Heart left ventricle (tissue), 16 donors: ENCODE measurements at regions not wholly inside any gene's neighbourhood (a gene's known extent, or its start where the extent isn't known, plus 50 kb on each side); places are given as distances from the start of the nearest gene placed in this dataset.

Experiments used
- ATAC-seq, 4 donors: fragments of 200-7000 bp; cut with Tn5 transposase; one replicate each; pipeline ENCODE4 v1.9.1; 2020 to 2022; ENCODE audit warnings: moderate library complexity in 4 of 4, mild to moderate bottlenecking in 3 of 4, moderate number of reproducible peaks in 1 of 4
- DNase-seq, 5 donors: peaks; one replicate each; pipeline ENCODE4 v3.0.0-alpha.2; 2020
- H3K27ac ChIP-seq, 12 donors: fragments of 200-600 bp; sonication (generic) in 4 of 12; one replicate each; pipeline versions ENCODE4 v1.5.0 to v1.8.0; 2016 to 2022; ENCODE audit warnings: mild to moderate bottlenecking in 2 of 12
- H3K27me3 ChIP-seq, 9 donors: fragments of 200-600 bp; sonication (generic) in 2 of 9; one replicate each; pipeline versions ENCODE4 v1.5.1 to v1.8.0; 2016 to 2022; ENCODE audit warnings: mild to moderate bottlenecking in 3 of 9
- H3K36me3 ChIP-seq, 9 donors: fragments of 200-600 bp; sonication (generic) in 2 of 9; one replicate each; pipeline versions ENCODE4 v1.5.0 to v1.8.0; 2018 to 2022; ENCODE audit warnings: mild to moderate bottlenecking in 2 of 9
- H3K4me1 ChIP-seq, 12 donors: fragments of 200-600 bp; sonication (generic) in 4 of 12; one replicate each; pipeline versions ENCODE4 v1.5.0 to v1.8.0; 2016 to 2022; ENCODE audit warnings: mild to moderate bottlenecking in 3 of 12
- H3K4me3 ChIP-seq, 12 donors: fragments of 200-600 bp; sonication (generic) in 4 of 12; one replicate each; pipeline versions ENCODE4 v1.5.0 to v1.8.0; 2017 to 2022; ENCODE audit warnings: mild to moderate bottlenecking in 9 of 12, moderate library complexity in 4 of 12
- H3K9me3 ChIP-seq, 12 donors: fragments of 200-600 bp; sonication (generic) in 4 of 12; one replicate each; pipeline versions ENCODE4 v1.5.0 to v1.8.0; 2016 to 2022; ENCODE audit warnings: mild to moderate bottlenecking in 1 of 12
- POLR2A ChIP-seq, 2 donors: fragments of 450-650 bp; IDR thresholded peaks; one replicate each; pipeline ENCODE4 v1.6.1; 2017; ENCODE audit warnings: antibody characterized with exemption in 2 of 2, mild to moderate bottlenecking in 2 of 2, moderate library complexity in 2 of 2
- WGBS, 4 donors: extraction: QIAGEN DNeasy Blood & Tissue Kit in 2 of 4; methylation state at CpG; one replicate each; pipeline versions ENCODE4 v1.1.5 to v1.1.7; 2013 to 2018; 5-methylcytosine and 5-hydroxymethylcytosine counted together
- intact Hi-C, 10 donors: fragments of 100-400 bp; cut with DNase I; formaldehyde crosslinking; loops; one replicate each; pipeline versions ENCODE4 v1.11.1 to v1.14.2; 2022
- TF ChIP-seq, protein P1 (sequence below), 12 donors: fragments of 200-600 bp; sonication (generic) in 4 of 12; IDR thresholded peaks; one replicate each; pipeline versions ENCODE4 v1.5.0 to v1.8.0; 2018 to 2022; ENCODE audit warnings: antibody characterized with exemption in 12 of 12, mild to moderate bottlenecking in 5 of 12
- donor health status: ischemic (EF 13 %, LVEDD 7.1; RV severe dilation, severe dysfunction).
- donor health status: healthy with polysubstance abuse.
- donor health status: DM: no; HTN: yes; CAD: no.
- donor health status: DM: no; HTN: no; CAD: no.
- donor health status: ischemic (EF 25% LVEDD 6.9; RV normal size, moderate dysfunction).
- donor health status: ischemic (EF 25% LVEDD 5.7; RV mildly dilated, moderate dysfunction).
- donor health status: healthy.
- donor health status: DM: yes; HTN: yes; CAD: no.
- donor health status: ischemic (EF 35%, LVEDD 5.7; RV mildly dilated, moderate dysfunction).
- donor health status: nonischemic (EF 11% LVEDD 7.7; RV severe dilation, severe dysfunction).
- donor health status: DM: yes; HTN: yes; CAD: no.
- donor health status: PGD.
- donor health status: ischemic (EF 29% LVEDD 5.4; RV normal size, mild dysfunction).
- donor health status: nonischemic (EF 23%, LVEDD 6.1; RV moderate dilation, normal function).

DNA sequence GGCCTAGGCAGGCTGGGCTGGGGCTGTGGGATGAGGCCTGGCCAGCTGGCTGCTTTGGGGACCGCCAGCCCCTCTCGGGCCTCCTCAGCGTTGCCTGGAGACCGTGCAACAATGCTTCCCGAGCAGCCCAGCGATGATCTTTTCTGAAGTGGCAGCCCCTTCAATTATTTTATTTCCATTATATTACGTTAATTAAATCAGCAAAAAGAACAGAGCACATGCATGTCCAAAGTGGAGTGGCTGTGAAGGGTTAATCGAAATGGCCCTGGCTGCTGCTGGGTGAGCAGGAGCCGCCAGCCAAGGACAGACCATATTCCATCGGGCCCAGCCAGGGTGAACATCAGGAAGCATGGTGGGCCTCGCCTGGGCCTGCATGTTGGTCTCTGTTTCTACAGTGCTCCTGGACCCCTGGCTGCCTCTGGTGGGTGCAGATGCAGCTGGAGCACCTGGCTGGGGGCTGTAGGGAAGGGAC, 245.5 kb downstream of the MYCN start:
- Histone ChIP-seq H3K27me3 (peaks cover 0 to 6% (median 0%) of the 10 kb centered on the region in 9 donors), H3K4me1 (peaks cover 0 to 4% (median 0%) of the 10 kb centered on the region in 12 donors), H3K9me3 (no peaks in the 10 kb centered on the region), H3K27ac (no peak overlapping the region), H3K4me3 (no peak overlapping the region), H3K36me3 (no peaks in the 10 kb centered on the region)
- no peak for DNase-seq
- intact Hi-C loops = no loop called here
- TF ChIP-seq, protein P1, sequence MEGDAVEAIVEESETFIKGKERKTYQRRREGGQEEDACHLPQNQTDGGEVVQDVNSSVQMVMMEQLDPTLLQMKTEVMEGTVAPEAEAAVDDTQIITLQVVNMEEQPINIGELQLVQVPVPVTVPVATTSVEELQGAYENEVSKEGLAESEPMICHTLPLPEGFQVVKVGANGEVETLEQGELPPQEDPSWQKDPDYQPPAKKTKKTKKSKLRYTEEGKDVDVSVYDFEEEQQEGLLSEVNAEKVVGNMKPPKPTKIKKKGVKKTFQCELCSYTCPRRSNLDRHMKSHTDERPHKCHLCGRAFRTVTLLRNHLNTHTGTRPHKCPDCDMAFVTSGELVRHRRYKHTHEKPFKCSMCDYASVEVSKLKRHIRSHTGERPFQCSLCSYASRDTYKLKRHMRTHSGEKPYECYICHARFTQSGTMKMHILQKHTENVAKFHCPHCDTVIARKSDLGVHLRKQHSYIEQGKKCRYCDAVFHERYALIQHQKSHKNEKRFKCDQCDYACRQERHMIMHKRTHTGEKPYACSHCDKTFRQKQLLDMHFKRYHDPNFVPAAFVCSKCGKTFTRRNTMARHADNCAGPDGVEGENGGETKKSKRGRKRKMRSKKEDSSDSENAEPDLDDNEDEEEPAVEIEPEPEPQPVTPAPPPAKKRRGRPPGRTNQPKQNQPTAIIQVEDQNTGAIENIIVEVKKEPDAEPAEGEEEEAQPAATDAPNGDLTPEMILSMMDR (IDR thresholded peaks at IDR 0.05) = no peak
- TF ChIP-seq POLR2A (IDR thresholded peaks at IDR 0.05) = no peak
- ATAC-seq = no peak
- 89 to 93% (median 90%) methylated on average over 11 of the region's 11 CpGs for WGBS, 4 donors

GRCh38 chr2:16184945-16185660, 244.8 kb downstream of the MYCN start:
- no peak for ATAC-seq
- Histone ChIP-seq H3K4me1 (peaks cover 0 to 7% (median 0%) of the 10 kb centered on the region in 12 donors), H3K4me3 (no peak overlapping the region), H3K9me3 (no peaks in the 10 kb centered on the region), H3K27ac (no peak overlapping the region), H3K36me3 (no peaks in the 10 kb centered on the region), H3K27me3 (peaks cover 0 to 6% (median 0%) of the 10 kb centered on the region in 9 donors)
- no peak for DNase-seq
- WGBS, 4 donors = 87 to 96% (median 91%) methylated on average over 9 of the region's 9 CpGs
- no peak for TF ChIP-seq POLR2A (IDR thresholded peaks at IDR 0.05)
- TF ChIP-seq, protein P1 (IDR thresholded peaks at IDR 0.05) = no peak
- intact Hi-C loops = no loop called here

DNA sequence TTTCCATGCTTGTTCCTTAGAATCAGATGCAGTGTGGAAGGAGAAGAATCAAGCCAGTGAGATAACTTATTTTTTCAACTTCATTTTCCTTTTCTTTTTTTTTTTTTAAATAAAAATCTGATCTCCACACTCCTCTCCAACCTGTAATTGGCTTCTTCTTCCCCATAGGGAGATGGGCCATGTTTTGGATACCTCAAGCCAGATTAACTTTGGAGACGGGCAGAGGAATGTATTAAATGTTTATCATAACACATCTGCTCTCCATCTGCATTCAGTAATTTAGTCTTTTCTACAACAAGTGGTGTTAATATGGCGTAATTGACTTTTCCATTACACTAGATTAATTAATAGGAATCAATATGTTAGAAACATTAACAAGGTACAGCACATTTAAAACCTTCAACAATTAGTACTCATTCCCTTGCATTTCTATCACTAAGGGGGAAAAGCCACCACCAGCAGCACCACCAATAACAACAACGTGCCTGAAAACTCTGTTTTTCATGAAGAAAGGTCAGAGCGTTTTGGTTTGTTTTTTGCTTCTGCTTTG, 244.1 kb downstream of the MYCN start:
- Histone ChIP-seq H3K36me3 (no peaks in the 10 kb centered on the region), H3K27ac (no peak overlapping the region), H3K4me3 (no peak overlapping the region), H3K9me3 (no peaks in the 10 kb centered on the region), H3K4me1 (peaks cover 0 to 11% (median 0%) of the 10 kb centered on the region in 12 donors), H3K27me3 (peaks cover 0 to 6% (median 0%) of the 10 kb centered on the region in 9 donors)
- TF ChIP-seq POLR2A (IDR thresholded peaks at IDR 0.05) = no peak
- TF ChIP-seq, protein P1 (IDR thresholded peaks at IDR 0.05) = no peak
- no peak for DNase-seq
- no peak for ATAC-seq
- WGBS, 4 donors = 44 to 74% (median 59%) methylated on average over 4 of the region's 4 CpGs
- intact Hi-C loops = no loop called here

- TF ChIP-seq, protein P1 (IDR thresholded peaks at IDR 0.05) = no peak
- no peak for TF ChIP-seq POLR2A (IDR thresholded peaks at IDR 0.05)
- Histone ChIP-seq H3K4me1 (peaks cover 0 to 12% (median 0%) of the 10 kb centered on the region in 12 donors), H3K4me3 (no peak overlapping the region), H3K27me3 (peaks cover 0 to 6% (median 0%) of the 10 kb centered on the region in 9 donors), H3K27ac (no peak overlapping the region), H3K36me3 (no peaks in the 10 kb centered on the region), H3K9me3 (no peaks in the 10 kb centered on the region)
- ATAC-seq (no peak), DNase-seq (no peak)
- 91 to 100% (median 97%) methylated on average over 3 of the region's 3 CpGs for WGBS, 4 donors
- intact Hi-C loops = no loop called here
These were observed 243.0 kb downstream of the MYCN start for GRCh38 chr2:16183345-16183744.
